Breast epithelium (tissue), 4 donors: ENCODE measurements at regions not wholly inside any gene's neighbourhood (a gene's known extent, or its start where the extent isn't known, plus 50 kb on each side); places are given as distances from the start of the nearest gene placed in this dataset.

Source experiments
- DNase-seq, 2 donors: peaks; one replicate each; pipeline ENCODE4 v3.0.0-alpha.2; 2019; ENCODE audit warnings: low spot score in 2 of 2
- H3K27ac ChIP-seq, 2 donors: fragments of 200-600 bp; sonication (generic) in 1 of 2; one replicate each; pipeline ENCODE4 v1.5.1; 2016 to 2019; ENCODE audit warnings: mild to moderate bottlenecking in 1 of 2
- H3K27me3 ChIP-seq, 2 donors: fragments of 200-600 bp; sonication (generic) in 1 of 2; one replicate each; pipeline versions ENCODE4 v1.5.1 to v1.6.0; 2017 to 2019; ENCODE audit warnings: control low read depth in 1 of 2, mild to moderate bottlenecking in 1 of 2
- H3K36me3 ChIP-seq: fragments of 200-600 bp; one replicate; pipeline ENCODE4 v1.5.1; 2019
- H3K4me1 ChIP-seq, 2 donors: fragments of 200-600 bp; sonication (generic); one replicate each; pipeline ENCODE4 v1.5.1; 2016 to 2019; ENCODE audit warnings: control low read depth in 1 of 2
- H3K4me3 ChIP-seq, 3 donors: fragments of 200-600 bp; sonication (generic); 1 replicate in 2 of 3; 2 replicates in 1 of 3; pipeline ENCODE4 v1.5.1; 2016 to 2019; ENCODE audit warnings: mild to moderate bottlenecking in 3 of 3, moderate library complexity in 2 of 3
- H3K9me3 ChIP-seq, 2 donors: fragments of 200-600 bp; sonication (generic) in 1 of 2; one replicate each; pipeline ENCODE4 v1.5.1; 2016 to 2019; ENCODE audit warnings: control low read depth in 1 of 2
- CTCF ChIP-seq, 3 donors: fragments of 450-650 bp; IDR thresholded peaks; one replicate each; pipeline ENCODE4 v1.5.1; 2016 to 2017; ENCODE audit warnings: antibody characterized with exemption in 3 of 3, mild to moderate bottlenecking in 3 of 3, moderate library complexity in 3 of 3
- POLR2A ChIP-seq: fragments of 450-650 bp; IDR thresholded peaks from one replicate; pipeline ENCODE4 v1.6.1; 2016; ENCODE audit warnings: antibody characterized with exemption, mild to moderate bottlenecking, moderate library complexity
- POLR2AphosphoS5 ChIP-seq, 3 donors: sonication (generic); formaldehyde crosslinking; IDR thresholded peaks; one replicate each; pipeline ENCODE4 v1.6.1; 2017; ENCODE audit warnings: antibody characterized with exemption in 3 of 3
- intact Hi-C: fragments of 100-400 bp; cut with DNase I; formaldehyde crosslinking; loops from one replicate; pipeline ENCODE4 v1.15.1; 2023; ENCODE audit warnings: low total_unique reads

GRCh38 chr4:1540601-1541375 lies 134.5 kb upstream of the NKX1-1 start:
- no peaks in the 10 kb centered on the region for H3K4me1 ChIP-seq
- H3K9me3 ChIP-seq: no peaks in the 10 kb centered on the region
- H3K4me3 ChIP-seq: no peak overlapping the region
- no peak for DNase-seq
- H3K27ac ChIP-seq: no peak overlapping the region
- H3K27me3 ChIP-seq: peaks cover 0 to 38% of the 10 kb centered on the region in 2 donors
- no peaks in the 10 kb centered on the region for H3K36me3 ChIP-seq
- no peak for TF ChIP-seq POLR2A
- no peak for TF ChIP-seq CTCF (IDR thresholded peaks at IDR 0.05)
- no peak for TF ChIP-seq POLR2AphosphoS5 (IDR thresholded peaks at IDR 0.05)
- intact Hi-C loops: no loop called here

GRCh38 chr4:1539859-1540600 lies 133.8 kb upstream of the NKX1-1 start:
- Histone ChIP-seq H3K36me3 (no peaks in the 10 kb centered on the region), H3K9me3 (no peaks in the 10 kb centered on the region), H3K4me1 (no peaks in the 10 kb centered on the region), H3K4me3 (no peak overlapping the region), H3K27ac (no peak overlapping the region), H3K27me3 (peaks cover 0 to 38% of the 10 kb centered on the region in 2 donors)
- DNase-seq: no peak
- intact Hi-C loops: no loop called here
- TF ChIP-seq POLR2AphosphoS5 (IDR thresholded peaks at IDR 0.05) (no peak), POLR2A (no peak), CTCF (IDR thresholded peaks at IDR 0.05) (no peak)

GRCh38 chr4:1538941-1539772 lies 132.9 kb upstream of the NKX1-1 start:
- no peaks in the 10 kb centered on the region for H3K36me3 ChIP-seq
- intact Hi-C loops: no loop called here
- peaks cover 0 to 39% of the 10 kb centered on the region in 2 donors for H3K27me3 ChIP-seq
- DNase-seq: no peak
- H3K9me3 ChIP-seq: no peaks in the 10 kb centered on the region
- no peak for TF ChIP-seq POLR2AphosphoS5 (IDR thresholded peaks at IDR 0.05)
- TF ChIP-seq CTCF (IDR thresholded peaks at IDR 0.05): no peak
- no peaks in the 10 kb centered on the region for H3K4me1 ChIP-seq
- no peak overlapping the region for H3K4me3 ChIP-seq
- no peak overlapping the region for H3K27ac ChIP-seq

GRCh38 chr4:1538096-1538410 lies 131.8 kb upstream of the NKX1-1 start:
- no peaks in the 10 kb centered on the region for H3K4me1 ChIP-seq
- TF ChIP-seq CTCF (IDR thresholded peaks at IDR 0.05): no peak
- no peak for TF ChIP-seq POLR2AphosphoS5 (IDR thresholded peaks at IDR 0.05)
- no peak for TF ChIP-seq POLR2A
- H3K36me3 ChIP-seq: no peaks in the 10 kb centered on the region
- H3K9me3 ChIP-seq: no peaks in the 10 kb centered on the region
- peaks cover 0 to 50% of the 10 kb centered on the region in 2 donors for H3K27me3 ChIP-seq
- DNase-seq: no peak
- intact Hi-C loops: no loop called here
- H3K27ac ChIP-seq: no peak overlapping the region
- no peak overlapping the region for H3K4me3 ChIP-seq
